ENCODE measurements at regions not wholly inside any gene's neighbourhood (a gene's known extent, or its start where the extent isn't known, plus 50 kb on each side); places are given as distances from the start of the nearest gene placed in this dataset.

GRCh38 chr1:191839891-191840290, 318.4 kb upstream of the RGS18 start:
- H3K27me3 Mint-ChIP-seq (ENCODE audit: insufficient read depth) = no peaks in the 10 kb centered on the region
- no peak overlapping the region for H3K4me3 Mint-ChIP-seq
- TF ChIP-seq CTCF (IDR thresholded peaks at IDR 0.05) = no peak
- H3K36me3 Mint-ChIP-seq (ENCODE audit: low read depth) = no peaks in the 10 kb centered on the region
- peaks cover 39% of the 10 kb centered on the region for H3K9me3 Mint-ChIP-seq
- no peak for DNase-seq
- H3K4me1 Mint-ChIP-seq (ENCODE audit: low read depth) = no peaks in the 10 kb centered on the region
- H3K27ac Mint-ChIP-seq = no peak overlapping the region

- H3K9me3 Mint-ChIP-seq = peaks cover 33% of the 10 kb centered on the region
- H3K4me3 Mint-ChIP-seq = no peak overlapping the region
- no peaks in the 10 kb centered on the region for H3K27me3 Mint-ChIP-seq (ENCODE audit: insufficient read depth)
- no peak overlapping the region for H3K27ac Mint-ChIP-seq
- TF ChIP-seq CTCF (IDR thresholded peaks at IDR 0.05) = no peak
- no peaks in the 10 kb centered on the region for H3K4me1 Mint-ChIP-seq (ENCODE audit: low read depth)
- DNase-seq = no peak
- no peaks in the 10 kb centered on the region for H3K36me3 Mint-ChIP-seq (ENCODE audit: low read depth)
Observed at GRCh38 chr1:191851799-191852595, 306.3 kb upstream of the RGS18 start.

GRCh38 chr1:191852907-191853306, 305.4 kb upstream of the RGS18 start:
- H3K4me3 Mint-ChIP-seq = no peak overlapping the region
- no peaks in the 10 kb centered on the region for H3K27me3 Mint-ChIP-seq (ENCODE audit: insufficient read depth)
- no peak for DNase-seq
- H3K36me3 Mint-ChIP-seq (ENCODE audit: low read depth) = no peaks in the 10 kb centered on the region
- peaks cover 24% of the 10 kb centered on the region for H3K9me3 Mint-ChIP-seq
- H3K27ac Mint-ChIP-seq = no peak overlapping the region
- TF ChIP-seq CTCF (IDR thresholded peaks at IDR 0.05) = no peak
- no peaks in the 10 kb centered on the region for H3K4me1 Mint-ChIP-seq (ENCODE audit: low read depth)

- H3K27ac Mint-ChIP-seq = no peak overlapping the region
- H3K27me3 Mint-ChIP-seq (ENCODE audit: insufficient read depth) = no peaks in the 10 kb centered on the region
- no peaks in the 10 kb centered on the region for H3K4me1 Mint-ChIP-seq (ENCODE audit: low read depth)
- H3K36me3 Mint-ChIP-seq (ENCODE audit: low read depth) = no peaks in the 10 kb centered on the region
- no peak for DNase-seq
- peaks cover 34% of the 10 kb centered on the region for H3K9me3 Mint-ChIP-seq
- TF ChIP-seq CTCF (IDR thresholded peaks at IDR 0.05) = no peak
- no peak overlapping the region for H3K4me3 Mint-ChIP-seq
Observed at GRCh38 chr1:191857600-191857999, 300.7 kb upstream of the RGS18 start.

GRCh38 chr1:191865479-191865878, 292.8 kb upstream of the RGS18 start:
- Mint-ChIP-seq H3K27ac (no peak overlapping the region), H3K4me3 (no peak overlapping the region), H3K9me3 (peaks cover 39% of the 10 kb centered on the region), H3K36me3 (ENCODE audit: low read depth) (no peaks in the 10 kb centered on the region), H3K4me1 (ENCODE audit: low read depth) (no peaks in the 10 kb centered on the region), H3K27me3 (ENCODE audit: insufficient read depth) (no peaks in the 10 kb centered on the region)
- DNase-seq = no peak
- TF ChIP-seq CTCF (IDR thresholded peaks at IDR 0.05) = no peak
